Lower lobe of right lung (tissue), 2 donors: ENCODE measurements at regions not wholly inside any gene's neighbourhood (a gene's known extent, or its start where the extent isn't known, plus 50 kb on each side); places are given as distances from the start of the nearest gene placed in this dataset.
A peak's percentile ranks its signal among the peaks of the same experiment; 100 is the strongest.

Source experiments
- ATAC-seq, 2 donors: fragments of 200-7000 bp; cut with Tn5 transposase; one replicate each; pipeline ENCODE4 v1.9.1; 2020 to 2022; ENCODE audit warnings: mild to moderate bottlenecking in 2 of 2, moderate library complexity in 2 of 2
- DNase-seq: peaks from one replicate; pipeline ENCODE4 v3.0.0-alpha.2; 2020
- H3K27ac ChIP-seq: fragments of 200-600 bp; one replicate; pipeline ENCODE4 v1.8.0; 2022
- H3K27me3 ChIP-seq: fragments of 200-600 bp; one replicate; pipeline ENCODE4 v1.8.0; 2022; ENCODE audit warnings: low read depth
- H3K36me3 ChIP-seq: fragments of 200-600 bp; one replicate; pipeline ENCODE4 v1.8.0; 2022; ENCODE audit warnings: mild to moderate bottlenecking
- H3K4me1 ChIP-seq: fragments of 200-600 bp; one replicate; pipeline ENCODE4 v1.8.0; 2022
- H3K4me3 ChIP-seq: fragments of 200-600 bp; one replicate; pipeline ENCODE4 v1.8.0; 2022; ENCODE audit warnings: mild to moderate bottlenecking
- H3K9me3 ChIP-seq: fragments of 200-600 bp; one replicate; pipeline ENCODE4 v1.8.0; 2022
- intact Hi-C: fragments of 100-400 bp; cut with DNase I; formaldehyde crosslinking; loops from one replicate; pipeline ENCODE4 v1.11.0; 2022
- TF ChIP-seq, protein P1 (sequence below): fragments of 200-600 bp; IDR thresholded peaks from one replicate; pipeline ENCODE4 v1.8.0; 2022; ENCODE audit warnings: antibody characterized with exemption, mild to moderate bottlenecking
- donor health status: DM: no; HTN: yes; CAD: no; lungs with severe emphysema.

DNA sequence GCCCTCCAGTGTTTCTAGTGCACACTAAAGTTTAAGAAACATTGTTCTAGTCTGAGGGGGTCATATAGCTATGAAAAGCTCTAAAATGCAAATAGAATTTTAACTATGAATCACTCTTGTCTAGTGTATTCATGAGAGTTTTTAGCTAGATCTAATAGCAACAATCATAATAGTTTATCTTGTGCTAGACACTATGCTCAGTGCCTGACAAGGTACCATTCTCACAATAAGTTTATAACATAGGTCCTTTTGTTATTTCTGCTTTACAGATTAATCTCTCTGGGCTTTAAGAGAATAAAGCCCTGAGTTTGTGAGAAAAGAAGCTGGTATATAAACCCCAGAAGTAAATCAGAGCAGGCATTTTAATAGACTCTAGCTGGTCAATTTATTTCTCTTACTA lies 2120.7 kb downstream of the MAT2B start:
- Histone ChIP-seq H3K9me3 (no peaks in the 10 kb centered on the region), H3K27me3 (no peaks in the 10 kb centered on the region), H3K36me3 (no peaks in the 10 kb centered on the region), H3K4me3 (no peak overlapping the region), H3K27ac (no peak overlapping the region), H3K4me1 (no peaks in the 10 kb centered on the region)
- DNase-seq (no peak), ATAC-seq (no peak)
- intact Hi-C loops, result no loop called here
- TF ChIP-seq, protein P1, sequence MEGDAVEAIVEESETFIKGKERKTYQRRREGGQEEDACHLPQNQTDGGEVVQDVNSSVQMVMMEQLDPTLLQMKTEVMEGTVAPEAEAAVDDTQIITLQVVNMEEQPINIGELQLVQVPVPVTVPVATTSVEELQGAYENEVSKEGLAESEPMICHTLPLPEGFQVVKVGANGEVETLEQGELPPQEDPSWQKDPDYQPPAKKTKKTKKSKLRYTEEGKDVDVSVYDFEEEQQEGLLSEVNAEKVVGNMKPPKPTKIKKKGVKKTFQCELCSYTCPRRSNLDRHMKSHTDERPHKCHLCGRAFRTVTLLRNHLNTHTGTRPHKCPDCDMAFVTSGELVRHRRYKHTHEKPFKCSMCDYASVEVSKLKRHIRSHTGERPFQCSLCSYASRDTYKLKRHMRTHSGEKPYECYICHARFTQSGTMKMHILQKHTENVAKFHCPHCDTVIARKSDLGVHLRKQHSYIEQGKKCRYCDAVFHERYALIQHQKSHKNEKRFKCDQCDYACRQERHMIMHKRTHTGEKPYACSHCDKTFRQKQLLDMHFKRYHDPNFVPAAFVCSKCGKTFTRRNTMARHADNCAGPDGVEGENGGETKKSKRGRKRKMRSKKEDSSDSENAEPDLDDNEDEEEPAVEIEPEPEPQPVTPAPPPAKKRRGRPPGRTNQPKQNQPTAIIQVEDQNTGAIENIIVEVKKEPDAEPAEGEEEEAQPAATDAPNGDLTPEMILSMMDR, result no peak

DNA sequence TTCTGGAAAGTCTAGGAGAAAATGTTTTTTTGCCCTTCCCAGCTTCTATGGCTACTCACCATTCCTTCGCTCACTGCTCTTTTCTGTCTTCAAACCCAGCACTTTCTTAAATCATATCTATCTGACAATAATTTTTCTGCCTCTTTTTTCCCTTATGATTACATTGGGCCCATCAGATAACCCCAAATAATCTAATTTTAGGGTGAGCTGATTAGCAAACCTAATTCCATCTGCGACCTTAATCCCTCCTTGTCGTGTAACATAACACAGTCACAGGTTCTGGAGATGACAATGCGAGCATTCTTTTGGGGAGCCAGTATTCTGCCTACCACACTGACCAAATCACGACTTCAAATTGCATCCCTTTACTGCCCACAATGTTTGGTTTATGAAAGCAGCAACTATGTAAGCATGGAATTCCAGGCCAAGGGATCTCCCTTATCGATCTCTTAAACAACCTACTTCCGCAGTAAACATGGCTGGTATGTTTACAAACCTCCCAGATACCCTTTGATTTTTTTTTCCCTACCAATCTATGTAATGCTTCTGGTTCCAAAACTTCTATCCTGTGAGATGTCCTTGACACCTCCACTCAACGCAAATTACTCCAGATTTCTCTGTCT lies 2122.2 kb downstream of the MAT2B start:
- no peak overlapping the region for H3K27ac ChIP-seq
- H3K4me1 ChIP-seq, result no peaks in the 10 kb centered on the region
- H3K27me3 ChIP-seq, result no peaks in the 10 kb centered on the region
- no peak for DNase-seq
- TF ChIP-seq, protein P1, result no peak
- no peaks in the 10 kb centered on the region for H3K9me3 ChIP-seq
- no peak overlapping the region for H3K4me3 ChIP-seq
- no peaks in the 10 kb centered on the region for H3K36me3 ChIP-seq
- ATAC-seq, result no peak
- intact Hi-C loops, result no loop called here

DNA sequence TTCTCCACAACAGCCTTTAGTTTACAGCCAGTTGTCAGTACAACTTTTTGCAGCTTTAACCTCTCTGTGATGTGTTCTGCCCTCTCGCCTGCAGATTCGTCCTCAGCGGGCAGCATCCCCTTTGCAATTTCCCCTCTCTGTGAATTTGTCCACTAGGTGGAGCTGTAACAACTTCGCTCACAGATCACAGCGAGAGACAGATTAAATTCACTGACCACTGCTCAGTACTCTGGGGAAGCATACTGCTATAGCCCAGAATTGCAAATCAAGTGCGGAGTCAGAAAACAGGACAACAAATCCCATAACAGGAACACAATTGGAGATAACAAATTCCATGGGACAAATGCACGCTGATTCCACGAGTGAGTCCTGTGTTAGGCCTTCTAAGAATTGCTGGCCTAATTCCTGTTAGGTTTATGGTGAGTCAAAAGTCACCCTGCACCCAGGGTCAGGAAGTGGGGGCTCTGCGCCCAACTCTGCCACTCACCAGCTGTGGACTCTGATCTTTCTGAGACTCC lies 2124.9 kb downstream of the MAT2B start:
- Histone ChIP-seq H3K4me3 (no peak overlapping the region), H3K9me3 (no peaks in the 10 kb centered on the region), H3K36me3 (no peaks in the 10 kb centered on the region), H3K27me3 (no peaks in the 10 kb centered on the region), H3K27ac (no peak overlapping the region), H3K4me1 (no peaks in the 10 kb centered on the region)
- ATAC-seq, result peak; percentile 67 to 74
- TF ChIP-seq, protein P1, result peak; percentile 76
- DNase-seq, result no peak
- intact Hi-C loops, result no loop called here

DNA sequence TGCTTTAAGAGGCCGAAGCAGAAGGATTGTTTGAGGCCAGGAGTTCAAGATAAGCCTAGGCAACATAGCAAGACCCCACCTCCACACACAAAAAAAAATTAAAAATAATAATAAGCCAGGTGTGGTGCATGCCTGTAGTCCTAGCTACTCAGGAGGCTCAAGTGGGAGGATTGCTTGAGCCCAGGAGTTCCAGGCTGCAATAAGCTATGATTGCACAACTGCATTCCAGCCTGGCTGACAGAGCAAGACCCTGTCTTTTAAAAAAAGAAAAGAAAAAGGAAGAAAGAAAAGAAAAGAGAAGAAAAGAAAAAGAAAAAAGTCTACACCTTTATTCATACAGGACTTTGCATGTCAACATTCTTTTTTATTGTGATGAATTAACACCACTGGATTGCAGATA lies 2125.8 kb downstream of the MAT2B start:
- no peaks in the 10 kb centered on the region for H3K4me1 ChIP-seq
- no peaks in the 10 kb centered on the region for H3K36me3 ChIP-seq
- H3K9me3 ChIP-seq, result no peaks in the 10 kb centered on the region
- no peak overlapping the region for H3K4me3 ChIP-seq
- intact Hi-C loops, result no loop called here
- TF ChIP-seq, protein P1, result no peak
- ATAC-seq (no peak), DNase-seq (no peak)
- H3K27me3 ChIP-seq, result no peaks in the 10 kb centered on the region
- no peak overlapping the region for H3K27ac ChIP-seq

DNA sequence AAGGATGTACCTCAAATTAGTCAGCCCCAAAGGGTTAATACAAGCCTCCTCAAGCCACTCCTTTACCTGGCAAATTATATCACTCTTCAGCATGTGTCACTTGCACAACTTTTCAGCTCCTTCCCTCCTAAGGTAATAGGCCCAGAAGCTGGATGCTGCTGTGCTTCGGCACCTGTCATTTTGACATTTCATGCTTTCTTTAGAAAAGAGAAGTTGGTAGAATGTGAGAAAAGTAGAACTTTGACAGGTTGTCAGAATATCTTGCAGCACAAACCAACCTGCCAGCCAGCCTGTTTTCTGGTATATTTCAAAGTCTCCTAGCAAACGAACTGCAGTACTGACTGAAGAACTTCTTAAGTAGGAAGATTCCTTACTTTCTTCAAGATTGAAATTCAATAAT lies 2136.9 kb downstream of the MAT2B start:
- no peaks in the 10 kb centered on the region for H3K4me1 ChIP-seq
- TF ChIP-seq, protein P1, result no peak
- H3K27me3 ChIP-seq, result no peaks in the 10 kb centered on the region
- no peak overlapping the region for H3K4me3 ChIP-seq
- DNase-seq, result no peak
- intact Hi-C loops, result no loop called here
- no peaks in the 10 kb centered on the region for H3K9me3 ChIP-seq
- no peak for ATAC-seq
- H3K36me3 ChIP-seq, result no peaks in the 10 kb centered on the region
- H3K27ac ChIP-seq, result no peak overlapping the region
